Endothelial cell (in vitro differentiated cells): ENCODE measurements at regions not wholly inside any gene's neighbourhood (a gene's known extent, or its start where the extent isn't known, plus 50 kb on each side); places are given as distances from the start of the nearest gene placed in this dataset.

Source experiments
- DNase-seq: peaks from one replicate; pipeline ENCODE4 v3.0.0; 2021; ENCODE audit warnings: low spot score
- H3K27ac Mint-ChIP-seq: one replicate; pipeline ENCODE4 v1.8.0; 2021; ENCODE audit warnings: mixed read lengths, inconsistent platforms; ENCODE audit not compliant: unreplicated experiment
- H3K27me3 Mint-ChIP-seq: one replicate; pipeline ENCODE4 v1.8.0; 2021; ENCODE audit warnings: mild to moderate bottlenecking, moderate library complexity, mixed read lengths, inconsistent platforms; ENCODE audit not compliant: unreplicated experiment
- H3K36me3 Mint-ChIP-seq: one replicate; pipeline ENCODE4 v1.8.0; 2021; ENCODE audit warnings: mild to moderate bottlenecking, low read depth, mixed read lengths, inconsistent platforms; ENCODE audit not compliant: unreplicated experiment
- H3K4me1 Mint-ChIP-seq: one replicate; pipeline ENCODE4 v1.8.0; 2021; ENCODE audit warnings: mild to moderate bottlenecking, mixed read lengths, inconsistent platforms; ENCODE audit not compliant: unreplicated experiment
- H3K4me3 Mint-ChIP-seq: one replicate; pipeline ENCODE4 v1.8.0; 2021; ENCODE audit warnings: mild to moderate bottlenecking, mixed read lengths, inconsistent platforms; ENCODE audit not compliant: unreplicated experiment
- H3K9me3 Mint-ChIP-seq: one replicate; pipeline ENCODE4 v1.8.0; 2021; ENCODE audit warnings: mixed read lengths, inconsistent platforms; ENCODE audit not compliant: unreplicated experiment
- TF ChIP-seq, protein P1 (sequence below): fragments of 200-600 bp; sonication (generic); IDR thresholded peaks from one replicate; pipeline ENCODE4 v1.5.0; 2021; ENCODE audit warnings: antibody characterized with exemption; ENCODE audit not compliant: unreplicated experiment

DNA sequence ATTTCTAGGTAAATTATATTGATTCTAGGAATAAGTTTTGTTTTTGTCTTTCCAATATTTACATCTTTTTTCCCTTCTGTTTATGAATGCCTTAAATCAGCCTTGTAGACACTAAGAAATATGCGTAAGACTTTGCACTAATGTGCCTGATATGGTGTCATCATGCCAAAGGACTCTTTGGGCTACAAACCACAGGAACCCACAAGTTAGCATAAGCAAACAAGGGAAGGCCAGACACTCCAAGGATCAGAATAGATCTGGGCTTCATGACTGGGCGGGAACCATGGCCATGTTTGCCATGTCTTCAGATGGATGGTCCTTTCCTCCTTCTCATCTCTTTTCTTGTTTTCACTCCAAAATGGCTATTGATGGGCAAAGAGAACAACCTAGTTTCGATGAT, 242.2 kb upstream of the CHRNA7 start:
- H3K4me3 Mint-ChIP-seq: no peak overlapping the region
- H3K36me3 Mint-ChIP-seq: no peaks in the 10 kb centered on the region
- no peak overlapping the region for H3K27ac Mint-ChIP-seq
- no peaks in the 10 kb centered on the region for H3K4me1 Mint-ChIP-seq
- no peaks in the 10 kb centered on the region for H3K27me3 Mint-ChIP-seq
- H3K9me3 Mint-ChIP-seq: no peaks in the 10 kb centered on the region
- TF ChIP-seq, protein P1, sequence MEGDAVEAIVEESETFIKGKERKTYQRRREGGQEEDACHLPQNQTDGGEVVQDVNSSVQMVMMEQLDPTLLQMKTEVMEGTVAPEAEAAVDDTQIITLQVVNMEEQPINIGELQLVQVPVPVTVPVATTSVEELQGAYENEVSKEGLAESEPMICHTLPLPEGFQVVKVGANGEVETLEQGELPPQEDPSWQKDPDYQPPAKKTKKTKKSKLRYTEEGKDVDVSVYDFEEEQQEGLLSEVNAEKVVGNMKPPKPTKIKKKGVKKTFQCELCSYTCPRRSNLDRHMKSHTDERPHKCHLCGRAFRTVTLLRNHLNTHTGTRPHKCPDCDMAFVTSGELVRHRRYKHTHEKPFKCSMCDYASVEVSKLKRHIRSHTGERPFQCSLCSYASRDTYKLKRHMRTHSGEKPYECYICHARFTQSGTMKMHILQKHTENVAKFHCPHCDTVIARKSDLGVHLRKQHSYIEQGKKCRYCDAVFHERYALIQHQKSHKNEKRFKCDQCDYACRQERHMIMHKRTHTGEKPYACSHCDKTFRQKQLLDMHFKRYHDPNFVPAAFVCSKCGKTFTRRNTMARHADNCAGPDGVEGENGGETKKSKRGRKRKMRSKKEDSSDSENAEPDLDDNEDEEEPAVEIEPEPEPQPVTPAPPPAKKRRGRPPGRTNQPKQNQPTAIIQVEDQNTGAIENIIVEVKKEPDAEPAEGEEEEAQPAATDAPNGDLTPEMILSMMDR: no peak
- no peak for DNase-seq

DNA sequence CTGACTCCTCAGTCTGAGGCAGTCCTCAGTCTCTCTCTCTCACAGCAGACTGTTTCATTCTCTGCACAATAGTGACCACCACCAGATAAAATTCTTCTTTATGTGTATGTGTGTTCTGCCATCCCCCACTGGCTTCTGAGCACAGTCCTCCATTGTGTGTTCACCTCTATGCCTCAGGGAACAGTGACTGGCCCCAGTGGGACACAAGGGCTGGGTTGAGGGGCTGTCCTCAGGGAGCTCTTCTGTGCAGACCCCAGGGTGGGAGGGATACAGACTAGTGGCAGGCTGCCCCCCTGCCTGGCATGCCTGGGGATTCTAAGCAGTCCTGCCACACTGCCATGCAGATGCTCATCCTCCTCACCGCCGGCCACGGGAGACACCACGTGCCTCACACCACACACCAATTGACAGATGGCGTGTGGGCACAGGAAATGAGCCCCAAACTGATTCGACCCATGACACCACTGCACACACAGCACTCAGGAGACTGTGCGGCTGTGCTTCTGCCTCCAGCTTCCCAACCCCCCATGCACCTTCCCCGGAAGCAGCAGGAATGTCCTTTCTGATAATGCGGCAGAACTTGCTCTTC, 237.6 kb upstream of the CHRNA7 start:
- Mint-ChIP-seq H3K27ac (no peak overlapping the region), H3K4me3 (no peak overlapping the region), H3K4me1 (no peaks in the 10 kb centered on the region), H3K27me3 (peaks cover 3% of the 10 kb centered on the region), H3K9me3 (no peaks in the 10 kb centered on the region), H3K36me3 (no peaks in the 10 kb centered on the region)
- TF ChIP-seq, protein P1: no peak
- no peak for DNase-seq

DNA sequence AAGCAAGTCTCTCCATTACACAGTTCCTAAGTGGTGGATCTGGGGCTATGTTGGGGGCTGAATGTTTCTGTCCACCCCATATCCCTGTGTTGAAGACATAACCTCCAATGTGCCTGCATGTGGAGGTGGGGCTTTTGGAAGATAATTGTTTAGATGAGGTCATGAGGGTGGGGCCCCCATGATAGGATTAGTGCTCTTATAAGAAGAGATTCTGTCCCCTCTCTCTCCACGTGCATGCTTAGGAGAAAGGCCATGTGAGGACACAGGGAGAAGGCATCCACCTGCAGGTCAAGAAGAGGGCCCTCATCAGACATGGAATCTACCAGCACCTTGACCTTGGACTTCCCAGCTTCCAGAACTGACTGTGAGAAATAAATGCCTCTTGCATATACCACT, 231.0 kb upstream of the CHRNA7 start:
- H3K9me3 Mint-ChIP-seq: no peaks in the 10 kb centered on the region
- peaks cover 1% of the 10 kb centered on the region for H3K27me3 Mint-ChIP-seq
- TF ChIP-seq, protein P1: no peak
- no peak for DNase-seq
- no peaks in the 10 kb centered on the region for H3K36me3 Mint-ChIP-seq
- no peak overlapping the region for H3K27ac Mint-ChIP-seq
- no peak overlapping the region for H3K4me3 Mint-ChIP-seq
- no peaks in the 10 kb centered on the region for H3K4me1 Mint-ChIP-seq

DNA sequence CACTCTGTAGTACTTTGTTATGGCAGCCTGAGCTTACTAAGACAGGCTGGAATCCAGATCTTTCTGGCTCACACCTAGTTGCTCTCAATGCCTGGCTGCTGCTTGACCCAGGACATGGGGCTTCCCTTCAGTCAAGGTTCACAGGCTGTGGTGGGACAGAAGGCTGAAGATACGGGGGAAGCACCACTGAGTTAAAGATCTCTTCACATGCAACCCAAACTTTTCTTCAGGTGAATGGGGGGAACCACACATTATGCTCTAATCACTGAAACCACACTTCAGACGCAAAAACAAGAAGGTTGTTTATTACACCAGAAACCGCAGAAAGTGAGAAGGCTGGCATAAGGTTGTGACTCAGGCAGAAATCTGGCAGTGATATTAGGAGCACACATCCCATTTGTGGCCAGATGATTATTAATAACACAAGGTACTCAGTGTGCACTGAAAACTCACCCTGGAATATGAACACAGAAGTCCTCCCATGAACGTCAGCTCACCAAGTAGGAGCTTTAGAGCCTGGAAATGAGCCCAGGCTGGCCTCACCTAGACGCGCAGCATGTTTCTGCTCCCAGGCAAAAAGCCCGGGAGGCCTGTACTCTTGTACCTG, 230.5 kb upstream of the CHRNA7 start:
- Mint-ChIP-seq H3K9me3 (no peaks in the 10 kb centered on the region), H3K36me3 (no peaks in the 10 kb centered on the region), H3K27ac (no peak overlapping the region), H3K4me3 (no peak overlapping the region), H3K4me1 (no peaks in the 10 kb centered on the region), H3K27me3 (peaks cover 1% of the 10 kb centered on the region)
- DNase-seq: no peak
- TF ChIP-seq, protein P1: no peak

DNA sequence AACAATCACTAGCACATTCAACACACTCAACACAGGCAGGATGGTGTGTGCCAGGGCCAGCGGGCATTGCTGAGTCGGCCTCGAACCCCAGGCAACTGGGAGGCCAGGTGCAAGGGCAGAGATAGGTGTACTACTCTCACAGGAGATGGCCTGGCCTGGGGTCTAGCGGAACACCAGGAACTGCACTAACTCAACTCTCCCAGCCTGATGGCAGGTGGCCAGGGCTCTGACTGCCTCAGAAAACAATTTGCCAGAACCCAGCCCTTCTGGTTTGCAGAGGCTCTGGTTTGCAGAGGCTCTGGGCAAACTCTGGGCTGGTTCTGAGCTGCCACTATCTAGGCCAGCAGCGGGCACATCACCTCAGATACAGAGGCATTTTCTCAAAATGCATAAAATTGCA, 229.2 kb upstream of the CHRNA7 start:
- Mint-ChIP-seq H3K4me3 (no peak overlapping the region), H3K27me3 (peaks cover under 1% of the 10 kb centered on the region), H3K9me3 (no peaks in the 10 kb centered on the region), H3K4me1 (no peaks in the 10 kb centered on the region), H3K36me3 (no peaks in the 10 kb centered on the region), H3K27ac (no peak overlapping the region)
- TF ChIP-seq, protein P1: no peak
- no peak for DNase-seq
